Retinal pigment epithelial cell (primary cell): ENCODE measurements at regions not wholly inside any gene's neighbourhood (a gene's known extent, or its start where the extent isn't known, plus 50 kb on each side); places are given as distances from the start of the nearest gene placed in this dataset.

Source experiments
- DNase-seq: peaks from one replicate; pipeline ENCODE4 v3.0.0-alpha.2; 2010; ENCODE audit warnings: low read depth
- H3K4me3 ChIP-seq: 2 replicates; pipeline ENCODE4 v1.5.1; 2011; ENCODE audit warnings: mild to moderate bottlenecking, low read length, control low read depth, moderate library complexity
- CTCF ChIP-seq: conservative IDR thresholded peaks from 2 replicates; pipeline ENCODE4 v1.5.1; 2011; ENCODE audit warnings: low read depth, low read length, control low read depth, inconsistent platforms

- no peak for TF ChIP-seq CTCF
- no peak for DNase-seq
- no peak overlapping the region for H3K4me3 ChIP-seq
These were observed 49.9 kb downstream of the SYNE3 start for GRCh38 chr14:95466506-95466905.

- no peak for DNase-seq
- no peak for TF ChIP-seq CTCF
- H3K4me3 ChIP-seq = no peak overlapping the region
These were observed 50.5 kb downstream of the SYNE3 start for GRCh38 chr14:95465936-95466335.

GRCh38 chr14:95465358-95465757 is 51.1 kb downstream of the SYNE3 start:
- DNase-seq = no peak
- no peak for TF ChIP-seq CTCF
- no peak overlapping the region for H3K4me3 ChIP-seq

- TF ChIP-seq CTCF = no peak
- no peak for DNase-seq
- H3K4me3 ChIP-seq = no peak overlapping the region
These were observed 51.9 kb downstream of the SYNE3 start for GRCh38 chr14:95464514-95464913.

- no peak for TF ChIP-seq CTCF
- no peak for DNase-seq
- H3K4me3 ChIP-seq = no peak overlapping the region
These were observed 52.3 kb downstream of the SYNE3 start for GRCh38 chr14:95464103-95464502.

- H3K4me3 ChIP-seq = no peak overlapping the region
- TF ChIP-seq CTCF = no peak
- no peak for DNase-seq
These were observed 53.1 kb downstream of the SYNE3 start for GRCh38 chr14:95463171-95463901.

- TF ChIP-seq CTCF = no peak
- no peak for DNase-seq
- H3K4me3 ChIP-seq = no peak overlapping the region
These were observed 54.0 kb downstream of the SYNE3 start for GRCh38 chr14:95462491-95462890.
